ENCODE measurements at regions not wholly inside any gene's neighbourhood (a gene's known extent, or its start where the extent isn't known, plus 50 kb on each side); places are given as distances from the start of the nearest gene placed in this dataset.
A peak's percentile ranks its signal among the peaks of the same experiment; 100 is the strongest.
"Not testable (repeated sequence)": the region's sequence is repeated elsewhere in the genome, so short reads cannot be mapped to it uniquely, and the experiment has no call there.

DNA sequence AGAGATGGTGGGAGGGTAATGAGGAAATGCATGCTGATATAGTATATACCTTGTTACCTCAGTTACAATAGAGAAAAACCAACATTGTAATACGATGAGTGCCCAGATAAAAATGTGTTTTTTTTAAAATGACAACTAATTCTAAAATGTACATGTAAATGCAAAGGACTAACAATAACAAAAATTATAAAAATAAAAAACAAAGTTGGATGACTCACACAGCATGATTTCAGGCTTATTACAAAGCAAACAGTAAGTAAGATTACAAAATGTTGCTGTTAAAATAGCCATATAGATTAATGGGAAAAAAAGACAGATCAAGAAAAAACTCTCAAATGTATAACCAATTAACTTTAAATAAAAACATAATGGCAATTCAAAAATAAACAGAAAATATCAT, 1099.4 kb downstream of the FSCB start:
- no peak for DNase-seq (ENCODE audit: low read depth)

DNA sequence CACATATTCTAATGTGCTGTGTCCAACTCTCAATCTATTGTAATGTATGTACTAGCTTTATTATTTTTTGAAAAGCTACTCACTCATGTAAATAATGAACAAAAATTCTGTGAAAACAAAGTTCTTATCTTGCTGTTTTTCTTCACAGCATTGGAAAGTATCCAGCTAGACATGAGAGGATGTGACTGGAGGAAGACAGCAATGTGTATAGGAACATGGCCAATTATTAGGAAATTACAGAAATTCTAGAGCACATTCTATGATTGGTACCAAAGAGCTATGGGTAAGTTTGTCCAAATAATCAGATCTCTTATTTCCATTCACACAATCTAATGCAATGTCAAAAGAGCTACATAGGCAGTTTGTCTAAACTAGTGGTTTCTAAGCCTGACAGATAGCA, 1100.2 kb downstream of the FSCB start:
- DNase-seq (ENCODE audit: low read depth): no peak

DNA sequence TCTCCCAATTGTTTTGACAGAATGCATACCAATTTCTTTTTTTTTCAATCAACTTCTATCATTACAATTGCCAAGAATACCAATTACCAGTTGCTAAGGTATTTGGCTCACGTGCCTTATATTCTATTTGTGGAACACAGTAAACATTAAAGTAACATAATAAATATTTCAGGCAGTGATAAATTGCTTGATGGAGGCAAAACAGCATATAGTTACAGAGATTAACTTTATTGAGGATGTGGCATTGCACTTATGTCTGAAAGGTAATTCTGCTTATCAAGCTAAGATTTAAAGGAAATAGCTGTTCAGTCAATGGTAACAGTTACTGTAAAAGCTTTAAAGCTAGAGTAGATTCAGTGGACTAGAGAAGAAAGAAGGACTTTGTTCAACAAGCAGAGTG, 1107.8 kb downstream of the FSCB start:
- DNase-seq (ENCODE audit: low read depth): no peak

DNA sequence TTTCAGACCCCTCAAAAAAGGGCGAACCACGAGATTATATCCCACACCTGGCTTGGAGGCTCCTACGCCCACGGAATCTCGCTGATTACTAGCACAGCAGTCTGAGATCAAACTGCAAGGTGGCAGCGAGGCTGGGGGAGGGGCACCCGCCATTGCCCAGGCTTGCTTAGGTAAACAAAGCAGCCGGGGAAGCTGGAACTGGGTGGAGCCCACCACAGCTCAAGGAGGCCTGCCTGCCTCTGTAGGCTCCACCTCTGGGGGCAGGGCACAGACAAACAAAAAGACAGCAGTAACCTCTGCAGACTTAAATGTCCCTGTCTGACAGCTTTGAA, 1136.6 kb downstream of the FSCB start:
- DNase-seq (ENCODE audit: low read depth): not testable (repeated sequence)

DNA sequence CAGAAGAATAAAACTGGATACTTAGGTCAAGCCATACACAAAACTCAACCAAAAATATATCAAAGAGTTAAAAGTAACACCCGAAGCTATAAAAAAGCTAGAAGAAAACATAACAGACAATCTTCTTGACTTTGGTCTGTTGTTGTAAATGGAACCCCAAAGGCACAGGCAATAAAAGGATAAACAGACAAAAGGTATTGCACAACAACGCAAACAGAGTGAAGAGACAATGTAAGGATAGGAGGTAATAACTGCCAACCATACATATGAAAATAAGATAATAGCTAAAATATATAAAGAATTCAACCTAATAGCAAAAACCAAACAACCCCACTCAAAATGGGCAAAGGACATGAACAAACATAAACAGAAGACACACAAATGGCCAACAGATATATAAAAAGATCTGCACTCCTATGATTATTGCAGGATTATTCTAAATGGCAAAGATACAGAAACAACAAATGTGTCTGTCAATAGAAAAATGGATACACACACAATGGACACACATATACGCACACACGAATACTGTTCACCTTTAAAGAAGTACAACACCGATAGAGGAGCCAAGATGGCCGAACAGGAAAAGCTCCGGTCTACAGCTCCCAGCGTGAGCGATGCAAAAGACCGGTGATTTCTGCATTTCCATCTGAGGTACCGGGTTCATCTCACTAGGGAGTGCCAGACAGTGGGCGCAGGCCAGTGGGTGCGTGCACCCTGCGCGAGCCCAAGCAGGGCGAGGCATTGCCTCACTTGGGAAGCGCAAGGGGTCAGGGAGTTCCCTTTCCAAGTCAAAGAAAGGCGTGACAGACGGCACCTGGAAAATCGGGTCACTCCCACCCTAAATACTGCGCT, 1137.1 kb downstream of the FSCB start:
- DNase-seq (ENCODE audit: low read depth): no peak

DNA sequence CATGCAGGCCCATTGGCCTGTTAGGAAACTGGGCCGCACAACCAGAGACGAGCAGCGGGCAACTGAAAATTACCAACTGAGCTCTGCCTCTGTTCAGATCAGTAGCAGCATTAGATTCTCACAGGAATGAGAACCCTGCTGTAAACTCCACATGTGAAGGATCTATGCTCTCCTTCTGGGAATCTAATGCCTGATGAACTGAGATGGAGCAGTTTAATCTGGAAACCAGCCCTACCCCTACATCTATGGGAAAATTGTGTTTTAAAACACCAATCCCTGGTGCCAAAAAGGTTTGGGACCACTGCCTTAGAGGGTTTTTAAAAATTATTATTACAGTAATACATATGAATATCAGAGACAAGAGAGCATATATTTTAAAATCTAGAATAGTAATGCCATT, 1144.5 kb downstream of the FSCB start:
- no peak for DNase-seq (ENCODE audit: low read depth)

DNA sequence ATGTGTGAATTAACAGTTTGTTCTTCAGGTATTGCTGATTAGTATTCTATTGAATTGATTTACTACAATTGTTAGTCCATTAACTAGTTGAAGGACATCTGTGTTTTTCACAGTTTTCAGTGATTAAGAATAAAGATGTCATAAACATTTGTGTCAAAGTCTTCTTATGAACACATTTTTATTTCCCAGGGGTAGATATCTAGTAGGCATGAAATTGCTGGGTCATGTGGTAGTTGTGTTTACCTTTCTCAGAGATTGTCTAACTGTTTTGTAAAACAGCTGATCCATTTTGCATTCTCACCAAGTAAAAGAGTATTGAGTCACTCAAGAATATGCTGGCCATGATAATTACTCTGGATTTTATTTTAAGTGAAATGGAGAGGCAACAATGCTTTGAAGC, 1145.3 kb downstream of the FSCB start:
- DNase-seq (ENCODE audit: low read depth): no peak

DNA sequence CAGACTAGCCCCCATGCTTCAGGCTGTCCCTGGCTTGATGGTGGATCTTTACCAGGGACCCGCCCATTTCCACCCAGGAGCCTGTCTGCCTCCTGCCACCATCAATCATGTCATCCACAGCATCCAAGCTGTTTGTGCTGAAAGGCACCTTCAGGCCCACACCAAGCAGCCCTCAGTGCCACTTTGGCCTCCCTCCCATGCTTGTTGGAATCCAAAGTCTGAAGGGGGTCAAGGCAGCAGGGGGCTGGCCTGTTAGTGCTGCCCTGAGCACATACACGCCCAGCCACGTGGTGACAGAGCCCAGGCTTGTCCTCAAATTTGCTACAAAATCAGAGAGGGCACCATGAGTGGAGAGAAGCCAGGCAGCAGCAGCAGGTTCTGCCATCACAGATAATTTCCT, 1146.8 kb downstream of the FSCB start:
- no peak for DNase-seq (ENCODE audit: low read depth)

DNA sequence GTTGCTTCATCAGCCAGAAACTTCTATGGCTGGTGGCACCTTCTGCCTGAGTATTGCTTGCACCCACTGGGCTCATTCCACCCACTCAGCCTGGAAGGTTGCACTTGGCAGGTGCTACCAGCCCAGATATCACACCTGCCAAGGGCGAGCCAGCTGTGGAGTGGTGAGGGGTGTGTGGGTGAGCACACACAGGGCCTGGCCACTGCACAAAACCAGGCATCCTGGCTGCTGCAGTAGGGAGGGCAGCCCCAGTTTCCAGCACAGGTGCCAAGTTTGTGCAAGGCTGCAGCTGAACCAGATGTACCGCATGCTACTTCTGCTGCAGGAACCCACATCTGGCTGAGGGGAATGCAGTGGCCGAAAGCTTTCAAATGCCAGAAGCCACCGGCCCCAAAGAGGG, 1147.8 kb downstream of the FSCB start:
- no peak for DNase-seq (ENCODE audit: low read depth)

DNA sequence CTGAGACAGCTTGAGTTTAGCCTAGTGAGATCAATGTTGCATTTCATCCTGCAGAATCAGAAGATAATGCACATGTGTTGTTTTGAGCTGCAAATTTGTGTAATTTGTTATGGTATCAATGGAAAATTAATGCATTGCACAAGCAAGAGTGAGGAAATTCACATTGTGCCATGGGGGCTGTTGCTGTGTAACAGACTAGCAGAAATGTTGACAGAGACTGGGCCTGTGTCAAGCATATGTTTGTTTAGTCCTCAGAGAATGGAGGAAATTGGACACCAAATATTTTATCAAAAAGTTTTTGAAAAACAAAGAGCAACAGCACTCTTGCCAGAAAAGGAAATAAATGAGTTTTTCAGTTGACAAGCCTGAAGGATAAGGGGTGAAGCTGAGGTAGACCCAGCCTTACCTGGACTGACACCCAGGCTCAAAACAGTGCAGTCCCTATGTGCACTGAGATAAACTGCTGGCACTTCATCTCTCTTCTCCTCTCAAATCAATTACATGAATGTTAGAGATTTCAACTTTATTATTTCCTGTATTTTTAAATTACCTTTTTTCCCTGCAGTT, 1150.0 kb downstream of the FSCB start:
- DNase-seq (ENCODE audit: low read depth): no peak

DNA sequence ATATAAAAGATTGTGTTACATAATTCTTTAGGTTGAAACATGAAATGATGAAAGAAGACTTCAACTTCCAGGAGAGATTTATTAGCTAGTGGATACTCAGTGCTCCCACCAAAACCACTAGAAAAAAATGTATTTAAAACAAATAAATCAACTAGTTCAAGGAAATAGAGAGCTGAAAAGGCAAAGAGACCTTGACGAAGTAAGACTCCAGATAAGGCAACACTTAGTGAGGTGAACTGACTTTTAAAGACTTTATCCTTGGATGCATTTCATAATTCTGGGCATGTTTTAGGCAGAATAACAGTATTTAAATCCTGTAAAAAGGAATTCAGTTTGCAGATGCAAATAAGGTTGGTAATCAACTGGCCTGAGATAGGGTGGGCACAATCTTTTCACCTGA, 1150.7 kb downstream of the FSCB start:
- DNase-seq (ENCODE audit: low read depth): peak; percentile 13

DNA sequence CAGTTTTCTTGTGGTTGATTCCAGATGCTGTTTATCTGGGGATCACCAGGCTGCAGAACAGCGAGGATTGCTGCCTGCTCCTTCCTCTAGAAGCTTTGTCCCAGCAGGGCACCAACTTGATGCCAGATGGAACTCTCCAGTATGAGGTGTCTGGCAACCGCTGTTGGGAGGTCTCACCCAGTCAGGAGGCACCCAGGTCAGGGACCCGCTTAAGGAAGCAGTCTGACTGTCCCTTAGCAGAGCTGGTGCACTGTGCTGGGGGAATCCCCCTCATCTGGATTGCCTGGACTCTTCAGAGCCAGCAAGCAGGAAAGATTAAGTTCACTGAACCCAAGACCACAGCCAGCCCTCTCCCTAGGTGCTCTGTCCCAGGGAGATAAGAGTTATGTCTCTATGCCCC, 1165.2 kb downstream of the FSCB start:
- no peak for DNase-seq (ENCODE audit: low read depth)

DNA sequence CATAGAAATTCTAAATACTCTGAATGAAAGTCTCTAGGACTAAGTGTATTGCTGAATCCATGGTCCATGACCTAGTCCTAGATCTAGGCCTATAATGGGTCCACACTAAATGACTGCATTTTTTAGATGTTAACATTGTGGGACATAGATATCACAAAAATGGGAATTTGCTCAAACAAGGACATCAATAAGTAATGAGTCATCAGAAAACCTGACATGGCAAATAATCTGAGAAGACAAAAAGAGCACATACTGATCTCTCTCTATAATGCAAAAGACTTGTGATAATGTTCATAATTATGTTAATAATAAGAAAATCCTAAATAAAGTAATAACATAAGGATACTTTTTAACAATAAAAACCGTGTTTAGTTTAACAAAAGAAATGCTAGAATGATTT, 1168.4 kb downstream of the FSCB start:
- DNase-seq (ENCODE audit: low read depth): no peak

DNA sequence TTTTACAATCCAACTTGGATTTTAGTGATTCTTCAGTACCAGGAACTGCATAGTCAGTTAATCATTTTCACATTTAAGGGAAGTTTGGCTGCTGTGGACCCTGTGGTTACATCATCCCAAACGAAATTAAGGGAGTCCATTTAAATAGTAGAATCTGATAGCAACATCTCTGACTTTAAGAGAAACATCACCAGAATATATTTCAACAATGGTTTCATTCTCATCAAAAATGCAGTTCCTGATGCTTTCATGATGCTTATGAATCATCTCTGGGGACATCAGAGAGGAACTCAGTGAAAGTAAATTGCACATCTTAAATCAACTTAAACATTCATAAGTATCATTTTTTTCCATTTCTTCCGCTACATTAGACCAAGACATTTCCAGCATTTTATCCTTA, 1170.7 kb downstream of the FSCB start:
- DNase-seq (ENCODE audit: low read depth): no peak

DNA sequence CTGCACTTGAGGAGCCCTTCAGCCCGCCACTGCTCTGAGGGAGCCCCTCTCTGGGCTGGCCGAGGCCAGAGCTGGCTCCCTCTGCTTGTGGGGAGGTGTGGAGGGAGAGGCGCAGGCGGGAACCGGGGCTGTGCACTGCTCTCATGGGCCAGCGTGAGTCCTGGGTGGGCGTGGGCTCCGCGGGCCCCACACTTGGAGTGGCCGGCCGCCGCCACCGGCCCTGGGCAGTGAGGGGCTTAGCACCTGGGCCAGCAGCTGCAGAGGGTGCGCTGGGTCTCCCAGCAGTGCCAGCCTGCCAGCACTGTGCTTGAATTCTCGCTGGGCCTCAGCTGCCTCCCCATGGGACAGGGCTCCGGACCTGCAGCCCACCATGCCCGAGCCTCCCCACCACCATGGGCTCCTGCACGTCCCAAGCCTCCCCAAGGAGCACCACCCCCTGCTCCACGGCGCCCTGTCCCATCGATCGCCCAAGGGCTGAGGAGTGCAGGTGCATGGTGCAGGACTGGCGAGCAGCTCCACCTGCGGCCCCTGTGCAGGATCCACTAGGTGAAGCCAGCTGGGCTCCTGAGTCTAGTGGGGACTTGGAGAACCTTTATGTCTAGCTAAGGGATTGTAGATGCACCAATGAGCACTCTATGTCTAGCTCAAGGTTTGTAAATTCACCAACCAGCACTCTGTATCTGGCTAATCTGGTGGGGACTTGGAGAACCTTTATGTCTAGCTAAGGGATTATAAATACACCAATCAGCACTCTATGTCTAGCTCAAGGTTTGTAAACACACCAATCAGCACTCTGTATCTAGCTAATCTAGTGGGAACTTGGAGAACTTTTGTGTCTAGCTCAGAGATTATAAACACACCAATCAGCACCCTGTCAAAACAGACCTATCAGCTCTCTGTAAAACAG, 1180.3 kb downstream of the FSCB start:
- not testable (repeated sequence) for DNase-seq (ENCODE audit: low read depth)

DNA sequence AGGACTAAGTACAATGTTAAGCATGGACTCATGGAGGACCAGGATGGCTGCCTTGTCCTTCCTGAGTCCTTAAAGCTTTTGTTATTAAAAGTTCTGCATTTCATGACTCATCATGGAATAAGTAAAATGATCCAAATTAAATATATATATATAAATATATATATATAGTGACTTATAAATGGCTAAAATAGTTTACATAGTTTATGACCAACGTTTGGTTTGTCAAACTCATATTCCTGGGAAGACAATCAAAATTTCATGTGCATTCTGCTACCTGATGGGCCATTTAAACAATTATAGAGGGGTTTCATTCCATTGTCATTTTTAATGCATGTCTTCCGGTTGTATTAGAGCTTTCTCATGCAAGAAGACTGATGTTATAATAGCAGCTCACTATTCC, 1190.7 kb downstream of the FSCB start:
- no peak for DNase-seq (ENCODE audit: low read depth)

DNA sequence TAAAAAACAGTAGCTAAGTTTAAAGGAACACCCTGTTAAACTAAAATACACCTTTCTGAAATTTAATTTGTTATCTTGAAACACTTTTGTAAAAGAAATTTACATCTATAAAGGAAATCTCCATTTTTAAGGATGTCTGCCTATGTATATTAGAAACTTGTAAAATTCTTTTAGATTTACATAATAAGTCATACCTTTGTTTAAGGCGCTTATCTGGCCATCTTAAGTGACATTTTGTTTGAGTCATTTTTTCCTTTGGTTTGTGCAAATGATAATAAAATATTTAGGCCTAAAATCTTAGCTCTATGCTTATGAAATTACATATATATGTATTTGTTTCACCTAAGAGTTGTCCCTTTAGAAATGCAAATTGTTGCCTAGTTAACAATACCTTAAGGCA, 1193.4 kb downstream of the FSCB start:
- no peak for DNase-seq (ENCODE audit: low read depth)

DNA sequence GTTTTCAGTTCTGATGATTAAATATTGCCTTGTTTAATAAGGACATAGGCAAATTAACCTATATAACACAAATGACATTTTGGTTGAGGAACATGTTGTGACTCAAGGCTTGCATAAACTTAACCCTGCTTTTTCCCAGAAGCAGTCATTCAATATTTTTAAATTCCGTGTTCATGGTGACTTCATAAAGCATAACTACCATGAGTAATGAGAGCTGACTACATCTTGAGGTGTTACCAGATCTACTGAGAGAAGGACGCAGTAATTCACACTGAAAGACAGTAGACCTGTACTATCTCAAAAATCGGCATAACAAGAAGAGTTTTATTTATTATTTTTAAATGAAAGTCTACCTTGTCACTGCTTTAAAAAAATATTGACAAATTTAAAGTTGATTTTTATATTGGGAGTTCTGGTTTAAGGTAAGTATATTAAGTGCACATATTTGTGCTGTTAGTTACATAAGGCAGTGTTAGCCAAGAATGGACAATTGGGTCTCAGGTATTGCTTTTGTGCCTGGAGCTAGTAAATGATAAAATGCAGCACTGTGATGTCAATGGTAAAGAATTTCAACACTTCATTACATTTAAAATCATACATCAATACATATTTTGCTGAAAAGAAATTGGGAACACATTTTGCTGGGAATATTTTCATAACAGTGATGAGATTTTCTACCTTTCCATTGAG, 1198.5 kb downstream of the FSCB start:
- no peak for DNase-seq (ENCODE audit: low read depth)

DNA sequence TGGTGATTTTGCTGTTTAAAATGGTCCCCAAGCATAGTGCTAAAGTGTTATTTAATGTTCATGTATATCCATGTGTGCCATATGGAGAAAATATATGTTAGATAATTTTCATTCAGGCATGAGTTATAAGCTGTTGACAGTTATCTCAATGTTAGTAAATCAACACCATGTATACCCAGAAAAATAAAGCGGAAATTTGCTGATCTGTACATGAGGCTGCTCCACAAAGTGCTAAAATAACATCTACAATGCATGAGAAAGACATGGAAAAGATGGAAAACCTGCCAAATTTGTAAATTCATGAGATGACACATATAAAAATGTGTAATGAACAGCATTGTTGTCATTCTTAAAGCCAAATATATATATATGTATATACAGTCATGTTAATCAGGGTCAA, 1199.2 kb downstream of the FSCB start:
- no peak for DNase-seq (ENCODE audit: low read depth)

DNA sequence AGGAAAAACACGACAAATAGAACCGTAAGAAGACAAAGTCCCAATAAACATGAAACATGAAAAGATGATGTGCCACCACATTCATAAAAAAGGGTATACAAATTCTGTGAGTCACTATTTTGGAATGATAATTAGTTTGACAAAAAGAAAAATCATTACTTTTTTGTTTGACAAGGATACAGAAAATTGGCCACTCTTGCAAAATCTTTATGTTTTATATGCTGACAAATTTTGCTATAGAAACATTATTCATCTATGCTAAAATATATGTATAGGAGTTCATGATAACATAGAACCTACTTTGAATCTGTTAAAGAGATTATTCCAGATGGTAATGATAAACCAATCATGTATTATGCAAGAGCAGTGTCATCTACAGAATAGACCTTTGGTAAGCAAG, 1201.0 kb downstream of the FSCB start:
- no peak for DNase-seq (ENCODE audit: low read depth)

DNA sequence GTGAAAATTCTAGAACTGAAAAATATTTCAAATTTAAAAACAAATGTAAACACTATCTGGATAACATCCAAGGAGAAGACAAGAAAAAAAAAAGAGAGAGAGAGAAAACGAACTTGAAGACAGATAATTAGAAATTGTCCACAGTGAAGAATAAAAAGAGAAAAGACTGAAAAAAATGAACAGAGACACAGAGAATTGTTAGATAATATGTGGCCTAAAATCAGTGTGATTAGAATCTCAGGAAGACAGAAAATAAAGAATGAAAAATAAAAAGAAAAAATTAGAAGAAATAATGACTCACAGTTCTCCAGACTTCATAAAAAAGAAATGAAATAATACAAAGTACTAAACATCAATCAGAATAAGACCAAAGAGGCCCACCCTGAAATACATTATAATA, 1209.3 kb downstream of the FSCB start:
- DNase-seq (ENCODE audit: low read depth): no peak

DNA sequence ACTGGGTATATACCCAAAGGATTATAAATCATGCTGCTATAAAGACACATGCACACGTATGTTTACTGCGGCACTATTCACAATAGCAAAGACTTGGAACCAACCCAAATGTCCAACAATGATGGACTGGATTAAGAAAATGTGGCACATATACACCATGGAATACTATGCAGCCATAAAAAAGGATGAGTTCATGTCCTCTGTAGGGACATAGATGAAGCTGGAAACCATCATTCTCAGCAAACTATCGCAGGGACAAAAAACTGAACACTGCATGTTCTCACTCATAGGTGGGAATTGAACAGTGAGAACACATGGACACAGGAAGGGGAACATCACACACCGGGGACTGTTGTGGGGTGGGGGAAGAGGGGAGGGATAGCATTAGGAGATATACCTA, 1211.0 kb downstream of the FSCB start:
- DNase-seq (ENCODE audit: low read depth): not testable (repeated sequence)

DNA sequence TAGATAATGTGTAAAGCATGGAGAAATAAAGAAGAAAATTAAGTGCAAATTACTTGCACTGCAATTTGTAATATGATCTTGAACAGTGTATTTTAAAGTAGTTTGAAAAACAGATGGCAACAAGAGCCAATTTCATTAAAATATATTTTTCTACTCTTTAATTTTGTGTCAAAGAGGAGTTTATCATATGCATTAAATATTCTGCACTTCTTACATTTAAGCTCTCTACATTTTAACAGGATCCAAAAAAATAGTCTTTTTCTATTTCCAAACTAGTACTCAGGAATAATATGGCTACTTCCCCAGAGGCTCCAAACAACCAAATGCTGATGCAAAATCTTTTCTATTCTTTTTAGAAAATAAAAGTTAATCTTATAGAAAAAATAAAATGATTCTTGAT, 1221.5 kb downstream of the FSCB start:
- DNase-seq (ENCODE audit: low read depth): no peak
